Lower lobe of right lung (tissue), 2 donors: ENCODE measurements at regions not wholly inside any gene's neighbourhood (a gene's known extent, or its start where the extent isn't known, plus 50 kb on each side); places are given as distances from the start of the nearest gene placed in this dataset.

Experiments
- ATAC-seq, 2 donors: fragments of 200-7000 bp; cut with Tn5 transposase; one replicate each; pipeline ENCODE4 v1.9.1; 2020 to 2022; ENCODE audit warnings: mild to moderate bottlenecking in 2 of 2, moderate library complexity in 2 of 2
- DNase-seq: peaks from one replicate; pipeline ENCODE4 v3.0.0-alpha.2; 2020
- H3K27ac ChIP-seq: fragments of 200-600 bp; one replicate; pipeline ENCODE4 v1.8.0; 2022
- H3K27me3 ChIP-seq: fragments of 200-600 bp; one replicate; pipeline ENCODE4 v1.8.0; 2022; ENCODE audit warnings: low read depth
- H3K36me3 ChIP-seq: fragments of 200-600 bp; one replicate; pipeline ENCODE4 v1.8.0; 2022; ENCODE audit warnings: mild to moderate bottlenecking
- H3K4me1 ChIP-seq: fragments of 200-600 bp; one replicate; pipeline ENCODE4 v1.8.0; 2022
- H3K4me3 ChIP-seq: fragments of 200-600 bp; one replicate; pipeline ENCODE4 v1.8.0; 2022; ENCODE audit warnings: mild to moderate bottlenecking
- H3K9me3 ChIP-seq: fragments of 200-600 bp; one replicate; pipeline ENCODE4 v1.8.0; 2022
- CTCF ChIP-seq: fragments of 200-600 bp; IDR thresholded peaks from one replicate; pipeline ENCODE4 v1.8.0; 2022; ENCODE audit warnings: antibody characterized with exemption, mild to moderate bottlenecking
- intact Hi-C: fragments of 100-400 bp; cut with DNase I; formaldehyde crosslinking; loops from one replicate; pipeline ENCODE4 v1.11.0; 2022
- donor health status: DM: no; HTN: yes; CAD: no; lungs with severe emphysema.

DNA sequence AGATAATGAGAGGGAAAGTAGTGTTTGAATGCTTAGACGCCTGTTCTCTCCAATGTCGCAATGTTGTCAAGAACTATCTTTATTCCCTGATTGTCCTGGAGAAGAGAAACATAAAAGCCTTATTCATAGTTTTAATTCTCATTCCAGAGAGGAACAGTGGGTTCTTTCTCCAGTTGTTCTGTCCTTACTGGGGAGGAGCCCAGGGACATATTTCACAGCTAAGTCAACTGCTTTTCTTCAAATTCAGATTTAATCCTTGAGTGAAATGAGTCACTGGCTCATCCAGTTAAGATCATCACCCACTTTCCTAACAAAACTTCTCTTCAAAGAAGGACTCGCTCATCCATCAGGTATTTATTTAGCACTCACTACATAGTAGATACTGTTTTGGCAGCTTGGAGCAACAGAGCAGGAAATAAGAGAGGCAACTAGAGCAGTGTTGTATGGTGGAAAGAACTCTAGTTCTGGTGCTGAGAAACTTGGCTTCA, 365.7 kb upstream of the USP24 start:
- DNase-seq, result no peak
- no peaks in the 10 kb centered on the region for H3K27me3 ChIP-seq
- H3K4me3 ChIP-seq, result no peak overlapping the region
- H3K4me1 ChIP-seq, result no peaks in the 10 kb centered on the region
- intact Hi-C loops, result no loop called here
- no peaks in the 10 kb centered on the region for H3K9me3 ChIP-seq
- no peak for TF ChIP-seq CTCF
- no peak overlapping the region for H3K27ac ChIP-seq
- peak in 1 of 2 donors; percentile 48 for ATAC-seq
- H3K36me3 ChIP-seq, result no peaks in the 10 kb centered on the region

- no peak for TF ChIP-seq CTCF
- intact Hi-C loops, result no loop called here
- no peak for ATAC-seq
- H3K36me3 ChIP-seq, result no peaks in the 10 kb centered on the region
- no peak overlapping the region for H3K4me3 ChIP-seq
- DNase-seq, result no peak
- no peaks in the 10 kb centered on the region for H3K4me1 ChIP-seq
- no peaks in the 10 kb centered on the region for H3K27me3 ChIP-seq
- H3K9me3 ChIP-seq, result no peaks in the 10 kb centered on the region
- H3K27ac ChIP-seq, result no peak overlapping the region
Measured at GRCh38 chr1:55579332-55580001, 364.3 kb upstream of the USP24 start.

DNA sequence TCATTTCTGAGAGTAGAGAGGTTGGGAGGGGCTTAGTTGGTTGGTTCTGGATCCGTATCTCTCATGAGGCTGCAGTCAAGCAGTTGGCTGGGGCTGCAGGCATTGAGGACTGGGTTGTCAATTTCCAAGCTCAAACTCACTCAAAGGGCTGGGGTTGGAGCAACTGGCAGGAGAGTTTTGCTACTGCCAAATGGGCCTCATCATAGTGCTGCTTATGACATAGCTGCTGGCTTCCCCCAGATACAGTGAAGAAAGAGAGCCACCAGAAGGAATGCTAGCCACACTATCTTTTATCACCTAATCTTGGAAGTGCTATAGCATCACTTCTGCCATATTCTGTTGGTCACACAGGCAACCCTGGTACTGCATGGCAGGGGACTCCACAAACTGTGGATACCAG, 363.5 kb upstream of the USP24 start:
- H3K27ac ChIP-seq, result no peak overlapping the region

DNA sequence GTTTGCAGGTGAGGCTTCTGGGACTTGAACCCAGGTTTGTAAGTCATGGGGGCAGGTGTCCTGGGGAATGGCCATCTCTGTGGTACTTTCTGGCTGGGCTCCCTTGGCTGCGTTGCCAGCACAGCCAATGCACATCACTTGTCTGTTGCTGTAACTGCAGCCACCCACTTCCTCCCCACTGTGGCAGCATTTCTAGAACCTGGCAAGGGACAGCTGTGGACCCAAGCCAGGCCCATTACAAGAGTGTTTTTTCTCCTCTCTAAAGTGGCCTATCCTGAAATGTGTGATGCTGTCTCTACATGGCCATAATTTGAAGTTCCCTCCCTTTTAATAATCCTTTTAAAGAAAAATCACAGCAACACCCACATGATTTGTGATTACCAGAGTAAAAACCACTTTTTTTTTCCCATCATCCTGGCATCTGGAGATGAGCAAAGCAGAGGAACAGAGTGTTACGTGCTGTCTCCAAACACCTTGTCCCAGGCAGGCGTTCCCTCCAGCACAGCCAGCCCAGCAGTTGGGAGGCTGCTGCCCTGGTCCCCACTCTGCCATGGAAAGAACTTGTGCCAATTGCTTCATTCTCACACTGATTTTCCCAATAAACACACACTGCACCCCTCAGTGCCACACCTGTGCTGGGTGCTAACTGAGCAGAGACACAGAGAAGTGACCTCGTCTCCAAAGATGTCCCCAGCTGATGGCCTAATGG, 360.6 kb upstream of the USP24 start:
- no peak for DNase-seq
- Histone ChIP-seq H3K4me1 (no peaks in the 10 kb centered on the region), H3K27ac (no peak overlapping the region), H3K36me3 (no peaks in the 10 kb centered on the region), H3K27me3 (no peaks in the 10 kb centered on the region), H3K9me3 (no peaks in the 10 kb centered on the region), H3K4me3 (no peak overlapping the region)
- no peak for TF ChIP-seq CTCF
- intact Hi-C loops, result no loop called here
- ATAC-seq, result no peak

More for the DNA sequence above, 363.5 kb upstream of the USP24 start:
- intact Hi-C loops, result no loop called here
- DNase-seq, result no peak
- TF ChIP-seq CTCF, result no peak
- no peak overlapping the region for H3K4me3 ChIP-seq
- H3K9me3 ChIP-seq, result no peaks in the 10 kb centered on the region
- H3K27me3 ChIP-seq, result no peaks in the 10 kb centered on the region
- no peak for ATAC-seq
- H3K36me3 ChIP-seq, result no peaks in the 10 kb centered on the region
- H3K4me1 ChIP-seq, result no peaks in the 10 kb centered on the region

DNA sequence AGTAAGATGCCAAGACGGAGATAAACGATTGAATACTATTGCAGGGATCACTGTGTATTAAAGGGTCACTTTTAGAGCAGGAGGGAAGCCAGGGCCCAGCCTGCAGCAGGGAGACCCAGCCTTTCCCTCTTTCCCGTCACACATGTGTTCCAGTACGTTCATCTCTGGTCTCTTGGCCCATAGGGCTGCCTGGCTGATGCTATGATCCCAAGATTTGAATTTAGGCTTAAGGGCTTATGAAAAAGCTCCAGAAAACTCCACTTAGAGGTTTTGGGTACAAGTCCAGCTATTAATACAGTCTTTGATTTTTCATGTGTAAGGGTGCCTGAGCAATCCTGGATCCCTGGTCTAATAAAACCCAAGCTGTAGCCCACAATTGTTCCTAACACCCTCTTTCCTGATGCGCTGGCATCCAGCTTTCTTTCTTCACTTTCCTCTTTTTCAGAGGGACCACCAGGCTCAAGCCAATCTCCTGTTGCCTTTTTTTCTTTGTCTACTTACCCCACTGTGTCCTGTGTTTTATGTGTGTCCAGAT, 359.6 kb upstream of the USP24 start:
- ATAC-seq (no peak), DNase-seq (no peak)
- H3K4me1 ChIP-seq, result no peaks in the 10 kb centered on the region
- no peak overlapping the region for H3K4me3 ChIP-seq
- no peaks in the 10 kb centered on the region for H3K9me3 ChIP-seq
- no peaks in the 10 kb centered on the region for H3K27me3 ChIP-seq
- intact Hi-C loops, result no loop called here
- H3K36me3 ChIP-seq, result no peaks in the 10 kb centered on the region
- no peak overlapping the region for H3K27ac ChIP-seq
- TF ChIP-seq CTCF, result no peak
